ENCODE measurements at regions not wholly inside any gene's neighbourhood (a gene's known extent, or its start where the extent isn't known, plus 50 kb on each side); places are given as distances from the start of the nearest gene placed in this dataset.

DNA sequence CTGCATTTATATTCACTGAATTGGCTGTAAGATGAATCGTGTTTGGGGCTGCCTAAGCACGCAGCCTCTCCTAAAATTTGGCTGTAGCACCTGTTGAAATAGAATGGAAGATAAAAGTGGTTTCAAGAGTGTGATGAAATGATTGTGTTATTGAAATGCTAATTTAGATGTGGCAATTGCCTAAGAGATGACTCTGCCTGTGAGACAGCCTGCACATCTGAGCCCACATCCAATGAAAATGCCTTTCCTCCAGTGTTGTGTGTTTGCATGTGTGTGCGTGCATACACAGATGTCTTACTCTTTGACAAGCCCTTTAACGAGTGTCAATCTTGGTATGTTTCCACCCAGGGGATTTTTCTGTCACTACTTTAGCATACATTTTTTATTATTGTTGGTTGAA is 346.9 kb downstream of the MEIS1 start:
- CTCF ChIA-PET = interaction anchor here (1.7 kb wide), 1 partner anchor 17 kb away, joined by 3 read pairs; no protein-coding TSS in a partner anchor
- no peak overlapping the region for H3K4me3 ChIP-seq (replicated peaks in 1 of 3; ENCODE audit: insufficient read depth in 1 of 3, low read depth in 1 of 3, low read length in 3 of 3)
- no peaks in the 10 kb centered on the region for H3K36me3 ChIP-seq (ENCODE audit: control insufficient read depth in 2 of 2, extremely low read depth in 1 of 2, insufficient read depth in 2 of 2, low read length in 2 of 2)
- dilution Hi-C loops (cut with MboI; ENCODE audit: extremely low pct_ligation_motif_present, low sequenced_read_pairs) (no loop called here), intact Hi-C loops (cut with micrococcal nuclease) (no loop called here)
- H3K4me1 ChIP-seq (ENCODE audit: control insufficient read depth, extremely low read depth, insufficient read depth, low read length) = no peaks in the 10 kb centered on the region
- POLR2A ChIA-PET = no interaction called here
- H4K20me1 ChIP-seq (replicated peaks; ENCODE audit: control insufficient read depth, extremely low read depth, insufficient read depth, low read length) = no peaks in the 10 kb centered on the region
- H3K9ac ChIP-seq (replicated peaks; ENCODE audit: extremely low read depth, insufficient read depth, low read length) = no peak overlapping the region
- H3K27me3 ChIP-seq (ENCODE audit: control insufficient read depth in 2 of 2, insufficient read depth in 2 of 2, low read length in 2 of 2) = no peaks in the 10 kb centered on the region
- H3K27ac ChIP-seq (ENCODE audit: insufficient read depth, low read depth, low read length) = no peak overlapping the region
- H3K79me2 ChIP-seq (ENCODE audit: control insufficient read depth, insufficient read depth, low read length) = no peaks in the 10 kb centered on the region
- H3K4me2 ChIP-seq (ENCODE audit: insufficient read depth, low read length) = no peak overlapping the region
- BruUV-seq (replicated peaks) = no TSS peak
- H3K9me1 ChIP-seq (replicated peaks; ENCODE audit: control insufficient read depth, extremely low read depth, insufficient read depth, low read length) = no peaks in the 10 kb centered on the region
- H3K9me3 ChIP-seq (replicated peaks; ENCODE audit: control insufficient read depth, insufficient read depth, low read length) = no peaks in the 10 kb centered on the region
- TF ChIP-seq, protein P1, sequence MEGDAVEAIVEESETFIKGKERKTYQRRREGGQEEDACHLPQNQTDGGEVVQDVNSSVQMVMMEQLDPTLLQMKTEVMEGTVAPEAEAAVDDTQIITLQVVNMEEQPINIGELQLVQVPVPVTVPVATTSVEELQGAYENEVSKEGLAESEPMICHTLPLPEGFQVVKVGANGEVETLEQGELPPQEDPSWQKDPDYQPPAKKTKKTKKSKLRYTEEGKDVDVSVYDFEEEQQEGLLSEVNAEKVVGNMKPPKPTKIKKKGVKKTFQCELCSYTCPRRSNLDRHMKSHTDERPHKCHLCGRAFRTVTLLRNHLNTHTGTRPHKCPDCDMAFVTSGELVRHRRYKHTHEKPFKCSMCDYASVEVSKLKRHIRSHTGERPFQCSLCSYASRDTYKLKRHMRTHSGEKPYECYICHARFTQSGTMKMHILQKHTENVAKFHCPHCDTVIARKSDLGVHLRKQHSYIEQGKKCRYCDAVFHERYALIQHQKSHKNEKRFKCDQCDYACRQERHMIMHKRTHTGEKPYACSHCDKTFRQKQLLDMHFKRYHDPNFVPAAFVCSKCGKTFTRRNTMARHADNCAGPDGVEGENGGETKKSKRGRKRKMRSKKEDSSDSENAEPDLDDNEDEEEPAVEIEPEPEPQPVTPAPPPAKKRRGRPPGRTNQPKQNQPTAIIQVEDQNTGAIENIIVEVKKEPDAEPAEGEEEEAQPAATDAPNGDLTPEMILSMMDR (IDR thresholded peaks at IDR 0.05; ENCODE audit: extremely low read depth in 1 of 2, insufficient read depth in 1 of 2, low read depth in 1 of 2, low read length in 2 of 2) = no peak
- TF ChIP-seq MYC (IDR thresholded peaks at IDR 0.05; ENCODE audit: low read depth, low read length) (no peak), POLR2A (IDR thresholded peaks at IDR 0.05; ENCODE audit: low read depth, low read length) (no peak), GATA2 (IDR thresholded peaks at IDR 0.05; ENCODE audit: insufficient read depth, insufficient read length, low read depth, low read length) (no peak), POLR2AphosphoS5 (IDR thresholded peaks at IDR 0.05; ENCODE audit: insufficient read depth, low read depth, low read length) (no peak), MAX (IDR thresholded peaks at IDR 0.05; ENCODE audit: insufficient read depth, insufficient read length) (no peak), JUN (IDR thresholded peaks at IDR 0.05; ENCODE audit: borderline replicate concordance, insufficient read depth, insufficient read length, low read depth) (no peak), EZH2 (IDR thresholded peaks at IDR 0.05; ENCODE audit: borderline replicate concordance, low read depth, low read length, severe bottlenecking) (no peak), FOS (IDR thresholded peaks at IDR 0.05; ENCODE audit: borderline replicate concordance, insufficient read depth, low read length) (no peak)
- H2AFZ ChIP-seq (ENCODE audit: low read depth, low read length) = no peak overlapping the region
- no peak for FAIRE-seq
- DNase-seq (ENCODE audit: low read depth, low spot score) = no peak

All from endothelial cell of umbilical vein (primary cell).